AML-193 (cell line): ENCODE measurements at regions not wholly inside any gene's neighbourhood (a gene's known extent, or its start where the extent isn't known, plus 50 kb on each side); places are given as distances from the start of the nearest gene placed in this dataset.
"Not testable (repeated sequence)": the region's sequence is repeated elsewhere in the genome, so short reads cannot be mapped to it uniquely, and the experiment has no call there.

Experiments
- DNase-seq, 2 experiments: peaks; one replicate each; lab custom pipeline; 2025; lab: John Stamatoyannopoulos, UW

- DNase-seq = no peak
Measured at GRCh38 chr6:90915224-90915915, 328.5 kb upstream of the MAP3K7 start.

- no peak for DNase-seq
Measured at GRCh38 chr6:90914312-90914711, 327.4 kb upstream of the MAP3K7 start.

- no peak for DNase-seq
Measured at GRCh38 chr6:90913266-90913960, 326.5 kb upstream of the MAP3K7 start.

- DNase-seq = no peak
Measured at GRCh38 chr6:90911642-90912041, 324.8 kb upstream of the MAP3K7 start.

GRCh38 chr6:90910893-90911292 lies 324.0 kb upstream of the MAP3K7 start:
- no peak for DNase-seq

- DNase-seq = no peak
Measured at GRCh38 chr6:90907931-90908655, 321.2 kb upstream of the MAP3K7 start.

- DNase-seq = no peak
Measured at GRCh38 chr6:90905351-90905750, 318.5 kb upstream of the MAP3K7 start.

GRCh38 chr6:90900034-90900433 lies 313.2 kb upstream of the MAP3K7 start:
- DNase-seq = no peak

GRCh38 chr6:90898763-90899162 lies 311.9 kb upstream of the MAP3K7 start:
- DNase-seq = no peak

GRCh38 chr6:90896075-90896547 lies 309.2 kb upstream of the MAP3K7 start:
- no peak for DNase-seq

- DNase-seq = no peak
Measured at GRCh38 chr6:90895299-90896074, 308.6 kb upstream of the MAP3K7 start.

- no peak for DNase-seq
Measured at GRCh38 chr6:90894285-90895130, 307.6 kb upstream of the MAP3K7 start.

- no peak for DNase-seq
Measured at GRCh38 chr6:90893400-90893799, 306.5 kb upstream of the MAP3K7 start.

GRCh38 chr6:90892271-90892670 lies 305.4 kb upstream of the MAP3K7 start:
- DNase-seq = no peak

GRCh38 chr6:90891355-90891754 lies 304.5 kb upstream of the MAP3K7 start:
- no peak for DNase-seq

- no peak for DNase-seq
Measured at GRCh38 chr6:90890683-90891330, 303.9 kb upstream of the MAP3K7 start.

GRCh38 chr6:90887764-90888163 lies 300.9 kb upstream of the MAP3K7 start:
- no peak for DNase-seq

GRCh38 chr6:90885611-90886056 lies 298.8 kb upstream of the MAP3K7 start:
- DNase-seq = no peak

- not testable (repeated sequence) for DNase-seq
Measured at GRCh38 chr6:90885137-90885536, 298.3 kb upstream of the MAP3K7 start.

- no peak for DNase-seq
Measured at GRCh38 chr6:90877616-90878015, 290.7 kb upstream of the MAP3K7 start.

- no peak for DNase-seq
Measured at GRCh38 chr6:90874931-90875330, 288.1 kb upstream of the MAP3K7 start.
